CD4-positive, alpha-beta T cell treated with Interleukin-6 at 100 ng/mL for 8 hours (primary cell): ENCODE measurements at regions not wholly inside any gene's neighbourhood (a gene's known extent, or its start where the extent isn't known, plus 50 kb on each side); places are given as distances from the start of the nearest gene placed in this dataset.

ENCODE experiments used
- DNase-seq: peaks from one replicate; pipeline ENCODE4 v3.0.0-alpha.2; 2020; ENCODE audit warnings: mixed read lengths, low spot score

GRCh38 chr6:225907-226306 is 66.4 kb upstream of the DUSP22 start:
- DNase-seq: no peak

- DNase-seq: no peak
Observed at GRCh38 chr6:226516-227073, 65.7 kb upstream of the DUSP22 start.

GRCh38 chr6:227074-227782 is 65.1 kb upstream of the DUSP22 start:
- DNase-seq: no peak

GRCh38 chr6:227812-228338 is 64.4 kb upstream of the DUSP22 start:
- no peak for DNase-seq

GRCh38 chr6:228881-229651 is 63.2 kb upstream of the DUSP22 start:
- DNase-seq: no peak

GRCh38 chr6:231779-232178 is 60.5 kb upstream of the DUSP22 start:
- no peak for DNase-seq

- no peak for DNase-seq
Observed at GRCh38 chr6:232982-233640, 59.2 kb upstream of the DUSP22 start.

- DNase-seq: no peak
Observed at GRCh38 chr6:234706-235372, 57.4 kb upstream of the DUSP22 start.

GRCh38 chr6:235763-236360 is 56.4 kb upstream of the DUSP22 start:
- DNase-seq: peak; percentile 50

- no peak for DNase-seq
Observed at GRCh38 chr6:236519-236918, 55.8 kb upstream of the DUSP22 start.

GRCh38 chr6:240151-240550 is 52.1 kb upstream of the DUSP22 start:
- no peak for DNase-seq

- no peak for DNase-seq
Observed at GRCh38 chr6:241336-241865, 50.9 kb upstream of the DUSP22 start.
